PC-9 (cell line): ENCODE measurements at regions not wholly inside any gene's neighbourhood (a gene's known extent, or its start where the extent isn't known, plus 50 kb on each side); places are given as distances from the start of the nearest gene placed in this dataset.

Source experiments
- CTCF ChIP-seq: fragments of 200-600 bp; sonication (generic); conservative IDR thresholded peaks from 2 replicates; pipeline ENCODE4 v1.6.1; 2017; ENCODE audit warnings: mixed run types, antibody characterized with exemption, mild to moderate bottlenecking, moderate library complexity
- EZH2 ChIP-seq: fragments of 200-600 bp; sonication (generic); IDR thresholded peaks from 2 replicates; pipeline ENCODE4 v1.8.0; 2017; ENCODE audit warnings: antibody characterized with exemption, low read depth

- TF ChIP-seq CTCF, result no peak
- TF ChIP-seq EZH2, result no peak
Measured at GRCh38 chr14:66315098-66315497, 171.1 kb upstream of the CCDC196 start.
